ENCODE measurements at regions not wholly inside any gene's neighbourhood (a gene's known extent, or its start where the extent isn't known, plus 50 kb on each side); places are given as distances from the start of the nearest gene placed in this dataset.

- DNase-seq (ENCODE audit: low spot score) = no peak
- in situ Hi-C loops (cut with HindIII; ENCODE audit: low sequenced_read_pairs) = no loop called here
Observed at GRCh38 chr9:1198085-1198484, 147.9 kb downstream of the DMRT2 start.

DNA sequence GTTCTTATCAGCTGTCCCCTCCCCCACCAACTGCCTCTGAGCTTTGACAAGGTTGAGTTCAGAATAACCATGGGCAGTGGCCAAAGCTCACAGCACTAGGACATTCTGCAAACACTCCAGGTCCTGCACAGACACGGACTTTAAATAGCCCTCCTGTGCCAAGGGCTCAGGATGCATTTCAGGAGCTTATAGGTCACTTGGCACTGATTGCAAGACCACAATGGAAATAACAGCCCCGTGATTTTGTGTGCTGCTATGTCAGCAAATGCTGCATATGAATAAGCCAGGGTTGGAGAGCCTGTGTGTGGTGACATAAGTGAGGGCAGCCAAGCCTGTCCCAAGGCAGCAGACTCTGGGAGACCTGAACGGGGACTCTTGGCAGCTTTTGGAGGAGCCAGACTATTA lies 150.7 kb downstream of the DMRT2 start:
- in situ Hi-C loops (cut with HindIII; ENCODE audit: low sequenced_read_pairs) = no loop called here
- no peak for DNase-seq (ENCODE audit: low spot score)

DNA sequence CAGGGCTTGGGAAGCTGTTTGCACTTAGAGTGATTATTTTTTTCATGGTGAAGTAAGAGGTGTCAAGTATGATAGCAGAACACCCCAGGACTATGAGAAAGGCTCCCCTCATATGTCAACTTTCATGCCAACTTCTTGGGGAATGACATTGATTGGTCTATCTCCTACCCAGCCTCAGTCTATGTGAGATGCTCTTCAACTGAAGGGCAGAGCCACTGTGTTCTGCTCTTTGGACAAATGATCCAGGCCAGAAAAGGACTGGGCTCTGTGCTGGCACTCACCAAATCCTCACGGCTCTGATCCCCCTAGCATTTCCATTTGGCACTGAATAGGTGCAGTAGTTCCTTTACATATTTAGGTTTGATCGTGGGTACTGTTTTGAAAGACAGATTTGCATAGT lies 151.1 kb downstream of the DMRT2 start:
- in situ Hi-C loops (cut with HindIII; ENCODE audit: low sequenced_read_pairs) = no loop called here
- DNase-seq (ENCODE audit: low spot score) = no peak

GRCh38 chr9:1201901-1202300 lies 151.7 kb downstream of the DMRT2 start:
- DNase-seq (ENCODE audit: low spot score) = no peak
- in situ Hi-C loops (cut with HindIII; ENCODE audit: low sequenced_read_pairs) = no loop called here

- in situ Hi-C loops (cut with HindIII; ENCODE audit: low sequenced_read_pairs) = no loop called here
- no peak for DNase-seq (ENCODE audit: low spot score)
Observed at GRCh38 chr9:1202512-1203280, 152.5 kb downstream of the DMRT2 start.

DNA sequence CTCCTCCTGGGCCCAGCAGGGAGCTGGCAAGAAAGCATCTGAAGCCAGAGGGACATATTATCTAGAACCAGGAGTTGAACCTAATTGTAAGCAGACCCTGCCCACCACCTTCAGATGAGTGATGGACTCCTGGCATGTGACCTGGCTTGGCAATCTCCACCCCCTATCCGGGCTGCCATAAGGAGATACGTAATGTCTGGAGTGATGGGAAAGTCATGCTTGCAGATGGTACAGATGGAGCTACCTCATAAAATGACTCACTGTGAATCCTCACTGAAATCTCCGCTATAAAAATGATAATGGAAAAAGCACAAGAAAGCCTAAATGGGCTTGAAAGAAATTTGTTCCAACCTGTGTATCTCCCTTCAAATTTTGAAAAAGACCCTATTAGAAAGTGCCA lies 157.5 kb downstream of the DMRT2 start:
- in situ Hi-C loops (cut with HindIII; ENCODE audit: low sequenced_read_pairs) = no loop called here
- no peak for DNase-seq (ENCODE audit: low spot score)

- in situ Hi-C loops (cut with HindIII; ENCODE audit: low sequenced_read_pairs) = no loop called here
- no peak for DNase-seq (ENCODE audit: low spot score)
Observed at GRCh38 chr9:1208157-1208556, 158.0 kb downstream of the DMRT2 start.

GRCh38 chr9:1210954-1211353 lies 160.8 kb downstream of the DMRT2 start:
- in situ Hi-C loops (cut with HindIII; ENCODE audit: low sequenced_read_pairs) = no loop called here
- no peak for DNase-seq (ENCODE audit: low spot score)

- in situ Hi-C loops (cut with HindIII; ENCODE audit: low sequenced_read_pairs) = no loop called here
- DNase-seq (ENCODE audit: low spot score) = no peak
Observed at GRCh38 chr9:1216532-1216931, 166.4 kb downstream of the DMRT2 start.

DNA sequence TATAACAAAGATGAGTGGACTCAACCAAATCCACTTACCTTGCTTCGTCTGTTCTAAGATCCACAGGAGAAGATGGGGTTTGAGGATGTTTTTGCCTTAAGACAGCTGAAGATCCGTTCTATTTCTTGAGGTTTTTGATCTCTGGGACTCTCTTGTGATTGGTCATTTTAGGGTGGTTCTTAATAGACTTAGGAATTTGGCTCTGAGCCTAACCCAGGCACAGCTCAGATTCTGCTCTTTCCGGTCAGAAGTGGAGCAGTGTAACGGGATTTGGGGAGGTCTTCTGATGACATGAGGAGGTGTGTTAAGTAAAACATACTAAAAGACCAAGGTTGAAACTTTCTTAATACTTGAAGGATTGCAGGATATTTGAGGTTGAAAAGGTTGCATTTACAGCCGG lies 166.9 kb downstream of the DMRT2 start:
- in situ Hi-C loops (cut with HindIII; ENCODE audit: low sequenced_read_pairs) = no loop called here
- DNase-seq (ENCODE audit: low spot score) = no peak

GRCh38 chr9:1219284-1219683 lies 169.1 kb downstream of the DMRT2 start:
- DNase-seq (ENCODE audit: low spot score) = no peak
- in situ Hi-C loops (cut with HindIII; ENCODE audit: low sequenced_read_pairs) = no loop called here

- in situ Hi-C loops (cut with HindIII; ENCODE audit: low sequenced_read_pairs) = no loop called here
Observed at GRCh38 chr9:1221298-1221697, 171.1 kb downstream of the DMRT2 start.

DNA sequence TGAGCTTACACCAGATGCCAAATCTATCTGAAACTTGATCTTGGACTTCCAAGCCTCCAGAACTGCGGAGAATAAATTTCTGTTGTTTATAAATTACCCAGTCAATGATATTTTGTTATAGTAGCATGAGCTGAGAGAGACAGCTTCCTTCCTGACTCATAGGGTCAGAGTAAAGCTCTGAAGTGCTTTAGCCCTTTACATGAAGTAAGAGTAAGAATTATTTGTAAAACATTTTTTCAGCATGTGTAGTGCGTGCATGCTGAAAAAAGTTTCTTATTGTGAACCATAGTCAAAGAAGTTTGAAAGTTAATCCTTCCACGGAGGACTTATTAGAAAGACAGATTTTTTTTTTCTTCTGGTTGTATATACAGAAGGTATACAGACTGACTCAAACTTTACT lies 172.4 kb downstream of the DMRT2 start:
- no peak for DNase-seq (ENCODE audit: low spot score)
- in situ Hi-C loops (cut with HindIII; ENCODE audit: low sequenced_read_pairs) = no loop called here

More at GRCh38 chr9:1221298-1221697, 171.1 kb downstream of the DMRT2 start:
- DNase-seq (ENCODE audit: low spot score) = no peak

DNA sequence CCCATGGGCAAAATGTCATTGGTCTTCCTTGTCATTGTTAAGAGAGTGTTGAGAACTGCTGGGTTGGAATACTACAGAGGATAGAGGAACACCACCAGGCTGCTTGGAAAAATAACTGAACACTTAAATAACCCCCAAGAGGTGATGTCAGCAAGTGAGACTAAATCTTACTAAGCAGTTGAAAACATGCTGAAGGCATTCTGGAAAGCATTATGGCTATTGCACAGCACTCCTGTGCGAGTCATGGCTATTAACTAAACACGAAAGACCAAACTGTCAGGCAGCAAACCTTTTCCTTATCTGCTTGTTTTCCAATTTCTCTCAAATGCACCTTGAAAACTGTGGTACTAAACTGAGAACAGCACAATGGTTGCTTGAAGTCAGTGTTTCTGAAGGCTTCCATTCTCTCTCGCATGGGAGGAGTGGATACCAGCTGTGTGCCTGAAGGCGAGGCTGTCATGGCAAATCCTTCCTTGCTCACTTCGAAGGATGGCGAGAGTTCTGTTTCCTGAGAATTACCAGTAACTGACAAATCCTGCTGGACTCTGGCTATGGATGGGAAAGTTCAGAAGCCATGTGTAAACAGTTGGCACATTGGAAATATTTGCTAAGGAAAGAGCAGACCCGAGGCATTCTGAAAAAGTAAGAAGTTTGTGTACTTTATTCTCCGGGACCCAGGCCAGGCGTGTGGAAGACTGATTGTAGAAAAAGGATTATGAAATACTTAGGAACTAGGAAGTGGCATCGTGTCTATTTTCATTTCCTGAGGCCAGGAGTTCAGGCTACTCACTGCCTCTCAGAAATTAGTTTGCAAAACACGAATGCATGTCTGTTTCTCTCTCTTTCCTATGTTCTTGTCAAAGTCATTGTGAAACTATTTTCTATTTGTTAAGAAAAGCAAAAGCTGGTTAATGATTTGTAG lies 182.1 kb downstream of the DMRT2 start:
- DNase-seq (ENCODE audit: low spot score) = no peak
- in situ Hi-C loops (cut with HindIII; ENCODE audit: low sequenced_read_pairs) = no loop called here

- in situ Hi-C loops (cut with HindIII; ENCODE audit: low sequenced_read_pairs) = no loop called here
- no peak for DNase-seq (ENCODE audit: low spot score)
Observed at GRCh38 chr9:1233568-1233967, 183.4 kb downstream of the DMRT2 start.

DNA sequence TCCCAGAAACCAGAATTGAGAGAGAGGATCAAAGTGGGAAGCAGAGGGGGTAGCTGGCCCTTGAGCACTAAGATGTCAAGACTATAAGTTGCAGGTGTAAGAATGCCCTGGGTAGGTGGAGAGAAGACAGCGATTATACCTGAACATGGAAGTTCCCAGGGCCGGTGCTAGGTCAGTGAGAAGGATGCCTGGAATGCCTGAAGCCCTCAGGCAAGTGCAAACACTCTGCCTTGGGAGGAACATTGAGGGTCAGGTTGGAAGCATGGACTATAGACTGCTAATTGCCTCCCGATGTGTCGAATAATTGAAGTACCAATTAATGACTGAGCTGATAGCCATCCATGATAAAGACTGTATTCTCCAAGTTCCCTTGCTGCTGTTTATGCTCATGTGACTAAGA lies 185.5 kb downstream of the DMRT2 start:
- DNase-seq (ENCODE audit: low spot score) = no peak
- in situ Hi-C loops (cut with HindIII; ENCODE audit: low sequenced_read_pairs) = no loop called here

DNA sequence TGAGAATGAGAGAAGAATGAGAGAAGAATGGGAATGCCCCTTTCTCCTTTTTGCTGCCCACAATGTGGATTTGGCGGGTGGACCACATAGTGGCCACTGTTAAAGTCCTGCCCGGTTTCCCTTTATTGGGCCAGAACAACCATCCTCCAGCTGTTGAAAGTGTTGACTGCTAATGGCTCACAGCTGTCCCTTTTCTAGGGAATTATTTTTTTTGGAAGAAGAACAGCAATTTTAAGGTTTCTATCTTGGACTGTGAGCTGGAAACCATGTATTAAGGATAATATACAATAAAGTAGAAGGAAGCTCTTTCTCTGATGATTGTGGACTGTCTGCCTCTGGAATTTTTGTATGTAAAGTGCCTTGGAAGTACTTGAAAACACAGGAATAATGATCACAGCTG lies 185.9 kb downstream of the DMRT2 start:
- DNase-seq (ENCODE audit: low spot score) = no peak
- in situ Hi-C loops (cut with HindIII; ENCODE audit: low sequenced_read_pairs) = no loop called here

GRCh38 chr9:1238407-1238806 lies 188.2 kb downstream of the DMRT2 start:
- in situ Hi-C loops (cut with HindIII; ENCODE audit: low sequenced_read_pairs) = no loop called here
- no peak for DNase-seq (ENCODE audit: low spot score)

DNA sequence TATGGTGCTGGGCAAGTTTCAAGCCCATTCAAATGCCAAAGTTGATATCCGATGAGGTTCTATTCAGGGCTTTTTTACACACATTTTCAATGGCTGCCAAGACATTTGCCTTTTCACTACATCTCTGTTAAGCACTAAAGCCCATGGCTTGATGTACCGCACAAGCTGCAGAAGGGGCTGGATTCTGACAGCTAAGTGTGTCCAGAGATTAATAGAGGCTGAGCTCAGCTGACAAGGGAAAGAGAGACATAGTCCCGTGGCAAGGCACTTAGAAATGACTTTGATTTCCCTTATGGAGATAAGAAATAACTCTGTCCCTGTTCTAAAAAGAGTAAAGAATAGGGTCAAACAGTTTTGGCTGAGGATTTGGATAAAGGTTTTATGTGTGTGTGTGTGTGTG lies 198.6 kb downstream of the DMRT2 start:
- in situ Hi-C loops (cut with HindIII; ENCODE audit: low sequenced_read_pairs) = no loop called here

More for the DNA sequence above, 198.6 kb downstream of the DMRT2 start:
- no peak for DNase-seq (ENCODE audit: low spot score)

Measured in G401 (cell line).